ENCODE measurements at regions not wholly inside any gene's neighbourhood (a gene's known extent, or its start where the extent isn't known, plus 50 kb on each side); places are given as distances from the start of the nearest gene placed in this dataset.

GRCh38 chr6:145175470-145175869, 559.9 kb downstream of the EPM2A start:
- Mint-ChIP-seq H3K9me3 (peaks cover 5% of the 10 kb centered on the region), H3K4me3 (no peak overlapping the region), H3K27ac (no peak overlapping the region), H3K27me3 (no peaks in the 10 kb centered on the region), H3K4me1 (ENCODE audit: low read depth) (no peaks in the 10 kb centered on the region), H3K36me3 (ENCODE audit: low read depth) (no peaks in the 10 kb centered on the region)
- POLR2A ChIA-PET, result no interaction called here
- no peak for DNase-seq
- intact Hi-C loops (cut with micrococcal nuclease), result no loop called here
- TF ChIP-seq CTCF (IDR thresholded peaks at IDR 0.05), result no peak
- ATAC-seq, result no peak
- CTCF ChIA-PET, result no interaction called here

GRCh38 chr6:145178391-145178790, 556.9 kb downstream of the EPM2A start:
- no peak overlapping the region for H3K27ac Mint-ChIP-seq
- ChIA-PET CTCF (no interaction called here), POLR2A (no interaction called here)
- intact Hi-C loops (cut with micrococcal nuclease), result no loop called here
- H3K9me3 Mint-ChIP-seq, result peaks cover 5% of the 10 kb centered on the region
- H3K36me3 Mint-ChIP-seq (ENCODE audit: low read depth), result no peaks in the 10 kb centered on the region
- H3K4me1 Mint-ChIP-seq (ENCODE audit: low read depth), result no peaks in the 10 kb centered on the region
- DNase-seq (no peak), ATAC-seq (no peak)
- no peak overlapping the region for H3K4me3 Mint-ChIP-seq
- no peak for TF ChIP-seq CTCF (IDR thresholded peaks at IDR 0.05)
- H3K27me3 Mint-ChIP-seq, result no peaks in the 10 kb centered on the region

- Mint-ChIP-seq H3K4me1 (ENCODE audit: low read depth) (no peaks in the 10 kb centered on the region), H3K36me3 (ENCODE audit: low read depth) (no peaks in the 10 kb centered on the region), H3K27ac (no peak overlapping the region), H3K4me3 (no peak overlapping the region), H3K9me3 (no peaks in the 10 kb centered on the region), H3K27me3 (no peaks in the 10 kb centered on the region)
- ChIA-PET POLR2A (no interaction called here), CTCF (interaction anchor here (1.1 kb wide), 1 partner anchor 98 kb away, joined by 3 read pairs; no protein-coding TSS in a partner anchor)
- intact Hi-C loops (cut with micrococcal nuclease), result no loop called here
- ATAC-seq (no peak), DNase-seq (no peak)
- TF ChIP-seq CTCF (IDR thresholded peaks at IDR 0.05), result no peak
Observed at GRCh38 chr6:145187491-145188206, 547.7 kb downstream of the EPM2A start.

- POLR2A ChIA-PET, result no interaction called here
- H3K4me1 Mint-ChIP-seq (ENCODE audit: low read depth), result no peaks in the 10 kb centered on the region
- no peak overlapping the region for H3K27ac Mint-ChIP-seq
- intact Hi-C loops (cut with micrococcal nuclease), result no loop called here
- CTCF ChIA-PET, result no interaction called here
- no peaks in the 10 kb centered on the region for H3K9me3 Mint-ChIP-seq
- no peak overlapping the region for H3K4me3 Mint-ChIP-seq
- DNase-seq (no peak), ATAC-seq (no peak)
- H3K36me3 Mint-ChIP-seq (ENCODE audit: low read depth), result no peaks in the 10 kb centered on the region
- no peaks in the 10 kb centered on the region for H3K27me3 Mint-ChIP-seq
- TF ChIP-seq CTCF (IDR thresholded peaks at IDR 0.05), result no peak
Observed at GRCh38 chr6:145189836-145190235, 545.5 kb downstream of the EPM2A start.

GRCh38 chr6:145194389-145194788, 540.9 kb downstream of the EPM2A start:
- ChIA-PET POLR2A (no interaction called here), CTCF (interaction anchor here (0.6 kb wide), 1 partner anchor 60 kb away, joined by 3 read pairs; no protein-coding TSS in a partner anchor)
- no peak overlapping the region for H3K4me3 Mint-ChIP-seq

More at GRCh38 chr6:145194389-145194788, 540.9 kb downstream of the EPM2A start:
- Mint-ChIP-seq H3K4me1 (ENCODE audit: low read depth) (no peaks in the 10 kb centered on the region), H3K36me3 (ENCODE audit: low read depth) (no peaks in the 10 kb centered on the region), H3K9me3 (no peaks in the 10 kb centered on the region), H3K27me3 (no peaks in the 10 kb centered on the region), H3K27ac (no peak overlapping the region)
- intact Hi-C loops (cut with micrococcal nuclease), result no loop called here
- DNase-seq (no peak), ATAC-seq (no peak)
- TF ChIP-seq CTCF (IDR thresholded peaks at IDR 0.05), result no peak
